ENCODE measurements at regions not wholly inside any gene's neighbourhood (a gene's known extent, or its start where the extent isn't known, plus 50 kb on each side); places are given as distances from the start of the nearest gene placed in this dataset.

GRCh38 chr1:55329091-55329490 lies 113.9 kb upstream of the USP24 start:
- H3K27ac Mint-ChIP-seq (ENCODE audit: low read depth, unreplicated experiment), result no peak overlapping the region
- no peak overlapping the region for H3K4me3 Mint-ChIP-seq (ENCODE audit: unreplicated experiment)
- H3K9me3 Mint-ChIP-seq (ENCODE audit: unreplicated experiment), result no peaks in the 10 kb centered on the region
- BruUV-seq (replicated peaks), result no TSS peak
- H3K4me1 Mint-ChIP-seq (ENCODE audit: insufficient read depth, unreplicated experiment), result no peaks in the 10 kb centered on the region
- no peak for DNase-seq (ENCODE audit: unreplicated experiment)
- intact Hi-C loops (cut with micrococcal nuclease), result no loop called here
- no peaks in the 10 kb centered on the region for H3K27me3 Mint-ChIP-seq (ENCODE audit: insufficient read depth, unreplicated experiment)
- no peaks in the 10 kb centered on the region for H3K36me3 Mint-ChIP-seq (ENCODE audit: insufficient read depth, unreplicated experiment)
- ChIA-PET POLR2A (no interaction called here), CTCF (interaction anchor here (0.5 to 1.1 kb wide), 2 partner anchors 31 to 133 kb away, joined by 3 read pairs; no protein-coding TSS in a partner anchor)
- no peak for TF ChIP-seq CTCF (IDR thresholded peaks at IDR 0.05; ENCODE audit: unreplicated experiment)

GRCh38 chr1:55326496-55327243 lies 111.5 kb upstream of the USP24 start:
- no TSS peak for BruUV-seq (replicated peaks)
- Mint-ChIP-seq H3K4me3 (ENCODE audit: unreplicated experiment) (no peak overlapping the region), H3K27me3 (ENCODE audit: insufficient read depth, unreplicated experiment) (no peaks in the 10 kb centered on the region), H3K9me3 (ENCODE audit: unreplicated experiment) (no peaks in the 10 kb centered on the region), H3K36me3 (ENCODE audit: insufficient read depth, unreplicated experiment) (no peaks in the 10 kb centered on the region), H3K4me1 (ENCODE audit: insufficient read depth, unreplicated experiment) (peaks cover 2% of the 10 kb centered on the region), H3K27ac (ENCODE audit: low read depth, unreplicated experiment) (no peak overlapping the region)
- TF ChIP-seq CTCF (IDR thresholded peaks at IDR 0.05; ENCODE audit: unreplicated experiment), result no peak
- ChIA-PET CTCF (interaction anchor here (0.6 to 2.4 kb wide), 4 partner anchors 11 to 1505 kb away, joined by 3 to 6 read pairs (median 4); no protein-coding TSS in a partner anchor), POLR2A (interaction anchor here (0.7 kb wide), 1 partner anchor 10 kb away, joined by 3 read pairs; no protein-coding TSS in a partner anchor)
- intact Hi-C loops (cut with micrococcal nuclease), result no loop called here
- no peak for DNase-seq (ENCODE audit: unreplicated experiment)

GRCh38 chr1:55323760-55324159 lies 108.6 kb upstream of the USP24 start:
- POLR2A ChIA-PET, result no interaction called here
- Mint-ChIP-seq H3K9me3 (ENCODE audit: unreplicated experiment) (no peaks in the 10 kb centered on the region), H3K36me3 (ENCODE audit: insufficient read depth, unreplicated experiment) (no peaks in the 10 kb centered on the region), H3K27me3 (ENCODE audit: insufficient read depth, unreplicated experiment) (no peaks in the 10 kb centered on the region), H3K4me1 (ENCODE audit: insufficient read depth, unreplicated experiment) (peaks cover 13% of the 10 kb centered on the region), H3K27ac (ENCODE audit: low read depth, unreplicated experiment) (no peak overlapping the region), H3K4me3 (ENCODE audit: unreplicated experiment) (no peak overlapping the region)
- CTCF ChIA-PET, result interaction anchor here (1.0 kb wide), 1 partner anchor 9 kb away, joined by 5 read pairs; no protein-coding TSS in a partner anchor
- no peak for DNase-seq (ENCODE audit: unreplicated experiment)
- TF ChIP-seq CTCF (IDR thresholded peaks at IDR 0.05; ENCODE audit: unreplicated experiment), result no peak
- intact Hi-C loops (cut with micrococcal nuclease), result no loop called here
- BruUV-seq (replicated peaks), result no TSS peak

GRCh38 chr1:55322842-55323241 lies 107.7 kb upstream of the USP24 start:
- H3K4me3 Mint-ChIP-seq (ENCODE audit: unreplicated experiment), result no peak overlapping the region

More at GRCh38 chr1:55322842-55323241, 107.7 kb upstream of the USP24 start:
- CTCF ChIA-PET, result interaction anchor here (0.6 to 1.0 kb wide), 2 partner anchors 18 to 38 kb away, joined by 3 to 4 read pairs; no protein-coding TSS in a partner anchor
- intact Hi-C loops (cut with micrococcal nuclease), result no loop called here
- Mint-ChIP-seq H3K27me3 (ENCODE audit: insufficient read depth, unreplicated experiment) (no peaks in the 10 kb centered on the region), H3K4me1 (ENCODE audit: insufficient read depth, unreplicated experiment) (peaks cover 13% of the 10 kb centered on the region), H3K27ac (ENCODE audit: low read depth, unreplicated experiment) (no peak overlapping the region), H3K36me3 (ENCODE audit: insufficient read depth, unreplicated experiment) (no peaks in the 10 kb centered on the region), H3K9me3 (ENCODE audit: unreplicated experiment) (no peaks in the 10 kb centered on the region)
- TF ChIP-seq CTCF (IDR thresholded peaks at IDR 0.05; ENCODE audit: unreplicated experiment), result no peak
- BruUV-seq (replicated peaks), result no TSS peak
- DNase-seq (ENCODE audit: unreplicated experiment), result no peak
- POLR2A ChIA-PET, result interaction anchor here (0.7 to 1.6 kb wide), 2 partner anchors 9 to 1207 kb away, joined by 3 to 4 read pairs; no protein-coding TSS in a partner anchor

Data from MCF 10A (cell line).